Mammary epithelial cell (primary cell): ENCODE measurements at regions not wholly inside any gene's neighbourhood (a gene's known extent, or its start where the extent isn't known, plus 50 kb on each side); places are given as distances from the start of the nearest gene placed in this dataset.

ENCODE experiments used
- EZH2 ChIP-seq: IDR thresholded peaks from 2 replicates; pipeline ENCODE4 v1.6.1; 2012; ENCODE audit warnings: low read length, inconsistent platforms, borderline replicate concordance
- TF ChIP-seq, protein P1 (sequence below), 2 donors: IDR thresholded peaks in 1 of 2; conservative IDR thresholded peaks in 1 of 2; 2 replicates each; pipeline ENCODE4 v1.5.1; 2011 to 2012; ENCODE audit warnings: inconsistent platforms in 2 of 2, low read length in 2 of 2, mild to moderate bottlenecking in 2 of 2, control low read depth in 1 of 2, low read depth in 1 of 2; ENCODE audit not compliant: insufficient read depth in 1 of 2; ENCODE audit errors: extremely low read depth in 1 of 2

DNA sequence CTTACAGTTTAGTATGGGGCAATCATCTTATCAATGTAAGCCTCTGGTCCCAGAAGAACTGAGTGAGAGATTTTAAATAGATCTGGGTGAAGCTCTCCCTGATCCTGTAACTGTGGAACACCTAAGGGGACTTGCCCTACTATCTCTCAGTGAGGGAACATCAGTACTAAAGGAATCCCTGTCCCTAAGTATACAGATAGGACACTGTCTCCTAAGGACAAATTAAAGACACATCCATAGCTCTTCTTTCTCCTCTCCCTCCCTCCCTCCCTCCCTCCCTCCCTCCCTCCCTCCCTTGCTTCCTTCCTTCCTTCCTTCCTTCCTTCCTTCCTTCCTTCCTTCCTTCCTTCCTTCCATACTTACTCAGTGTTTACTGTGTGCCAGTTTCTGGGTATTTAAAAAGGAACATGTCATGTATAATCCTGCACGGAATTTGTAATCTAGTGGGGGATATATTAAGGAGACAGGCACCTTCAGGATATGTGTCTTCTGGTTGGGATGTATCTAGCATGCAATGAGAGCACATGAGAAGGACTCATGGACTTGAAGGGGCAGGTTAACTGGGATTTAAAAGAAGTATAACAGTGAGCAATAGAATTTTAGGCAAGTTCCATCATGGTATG is 222.2 kb upstream of the ATP5MC3 start:
- TF ChIP-seq, protein P1, sequence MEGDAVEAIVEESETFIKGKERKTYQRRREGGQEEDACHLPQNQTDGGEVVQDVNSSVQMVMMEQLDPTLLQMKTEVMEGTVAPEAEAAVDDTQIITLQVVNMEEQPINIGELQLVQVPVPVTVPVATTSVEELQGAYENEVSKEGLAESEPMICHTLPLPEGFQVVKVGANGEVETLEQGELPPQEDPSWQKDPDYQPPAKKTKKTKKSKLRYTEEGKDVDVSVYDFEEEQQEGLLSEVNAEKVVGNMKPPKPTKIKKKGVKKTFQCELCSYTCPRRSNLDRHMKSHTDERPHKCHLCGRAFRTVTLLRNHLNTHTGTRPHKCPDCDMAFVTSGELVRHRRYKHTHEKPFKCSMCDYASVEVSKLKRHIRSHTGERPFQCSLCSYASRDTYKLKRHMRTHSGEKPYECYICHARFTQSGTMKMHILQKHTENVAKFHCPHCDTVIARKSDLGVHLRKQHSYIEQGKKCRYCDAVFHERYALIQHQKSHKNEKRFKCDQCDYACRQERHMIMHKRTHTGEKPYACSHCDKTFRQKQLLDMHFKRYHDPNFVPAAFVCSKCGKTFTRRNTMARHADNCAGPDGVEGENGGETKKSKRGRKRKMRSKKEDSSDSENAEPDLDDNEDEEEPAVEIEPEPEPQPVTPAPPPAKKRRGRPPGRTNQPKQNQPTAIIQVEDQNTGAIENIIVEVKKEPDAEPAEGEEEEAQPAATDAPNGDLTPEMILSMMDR (conservative IDR thresholded peaks at IDR 0.05 in 1 of 2, IDR thresholded peaks at IDR 0.05 in 1 of 2; ENCODE audit: extremely low read depth in 1 of 2, insufficient read depth in 1 of 2, low read depth in 1 of 2, low read length in 2 of 2), result no peak
- no peak for TF ChIP-seq EZH2
